NOMO-1 treated with DMSO at 0.1 percent for 48 hours (cell line): ENCODE measurements at regions not wholly inside any gene's neighbourhood (a gene's known extent, or its start where the extent isn't known, plus 50 kb on each side); places are given as distances from the start of the nearest gene placed in this dataset.
"Not testable (repeated sequence)": the region's sequence is repeated elsewhere in the genome, so short reads cannot be mapped to it uniquely, and the experiment has no call there.

ENCODE experiments used
- DNase-seq: peaks from one replicate; lab custom pipeline; 2025; ENCODE audit not compliant: unreplicated experiment; lab: John Stamatoyannopoulos, UW

GRCh38 chr7:8809320-8809719 lies 375.9 kb downstream of the NXPH1 start:
- DNase-seq: no peak

- DNase-seq: no peak
Measured at GRCh38 chr7:8817448-8818036, 384.1 kb downstream of the NXPH1 start.

- no peak for DNase-seq
Measured at GRCh38 chr7:8818406-8818805, 385.0 kb downstream of the NXPH1 start.

GRCh38 chr7:8822595-8822994 lies 389.2 kb downstream of the NXPH1 start:
- DNase-seq: no peak

- no peak for DNase-seq
Measured at GRCh38 chr7:8823486-8823885, 390.1 kb downstream of the NXPH1 start.

GRCh38 chr7:8827329-8827728 lies 393.9 kb downstream of the NXPH1 start:
- no peak for DNase-seq

- no peak for DNase-seq
Measured at GRCh38 chr7:8829100-8829499, 395.7 kb downstream of the NXPH1 start.

GRCh38 chr7:8831376-8831775 lies 398.0 kb downstream of the NXPH1 start:
- DNase-seq: no peak

- no peak for DNase-seq
Measured at GRCh38 chr7:8833355-8833754, 399.9 kb downstream of the NXPH1 start.

- DNase-seq: no peak
Measured at GRCh38 chr7:8841171-8841570, 407.8 kb downstream of the NXPH1 start.

GRCh38 chr7:8871716-8872115 lies 438.3 kb downstream of the NXPH1 start:
- peak; percentile 46 for DNase-seq

GRCh38 chr7:8881916-8882315 lies 448.5 kb downstream of the NXPH1 start:
- DNase-seq: no peak

GRCh38 chr7:8885480-8886000 lies 452.1 kb downstream of the NXPH1 start:
- no peak for DNase-seq

GRCh38 chr7:8890346-8890745 lies 456.9 kb downstream of the NXPH1 start:
- not testable (repeated sequence) for DNase-seq

GRCh38 chr7:8893775-8894174 lies 460.4 kb downstream of the NXPH1 start:
- no peak for DNase-seq

GRCh38 chr7:8906396-8907075 lies 473.1 kb downstream of the NXPH1 start:
- no peak for DNase-seq

GRCh38 chr7:8908889-8909288 lies 475.5 kb downstream of the NXPH1 start:
- no peak for DNase-seq

GRCh38 chr7:8913682-8914081 lies 480.3 kb downstream of the NXPH1 start:
- DNase-seq: no peak

GRCh38 chr7:8921807-8922206 lies 488.4 kb downstream of the NXPH1 start:
- no peak for DNase-seq

- DNase-seq: no peak
Measured at GRCh38 chr7:8922726-8923125, 489.3 kb downstream of the NXPH1 start.

GRCh38 chr7:8923164-8923806 lies 489.9 kb downstream of the NXPH1 start:
- no peak for DNase-seq

- no peak for DNase-seq
Measured at GRCh38 chr7:8931906-8932646, 498.7 kb downstream of the NXPH1 start.
